ENCODE measurements at regions not wholly inside any gene's neighbourhood (a gene's known extent, or its start where the extent isn't known, plus 50 kb on each side); places are given as distances from the start of the nearest gene placed in this dataset.
"Not testable (repeated sequence)": the region's sequence is repeated elsewhere in the genome, so short reads cannot be mapped to it uniquely, and the experiment has no call there.

DNA sequence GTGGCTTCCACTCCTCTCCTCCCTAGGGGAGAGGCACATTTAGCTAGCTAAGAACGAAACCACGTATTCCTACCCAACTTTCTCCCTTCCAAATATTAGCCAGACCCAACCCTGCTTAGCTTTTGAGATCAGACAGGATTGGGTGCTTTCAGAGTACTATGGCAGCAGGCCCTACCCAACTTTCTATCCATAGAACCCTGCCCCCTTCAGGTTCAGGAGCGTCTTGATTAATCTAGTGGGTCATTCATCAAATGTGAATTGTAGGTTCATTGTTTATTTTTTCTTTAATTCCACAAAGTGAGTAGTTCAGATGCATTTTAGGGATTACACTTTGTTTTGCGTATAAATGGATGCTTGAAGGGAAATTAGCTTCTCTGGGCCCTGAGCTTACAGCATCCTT lies 188.3 kb downstream of the MIB1 start:
- peaks cover 0 to 3% (median 0%) of the 10 kb centered on the region in 3 donors for H3K9me3 Mint-ChIP-seq
- H3K36me3 Mint-ChIP-seq: peaks cover 2% of the 10 kb centered on the region
- peak overlapping the region in 1 of 3 donors; percentile 2 for H3K27ac Mint-ChIP-seq
- H3K27me3 Mint-ChIP-seq: peaks cover 8% of the 10 kb centered on the region
- H3K4me1 Mint-ChIP-seq: no peaks in the 10 kb centered on the region
- no peak overlapping the region for H3K4me3 Mint-ChIP-seq

DNA sequence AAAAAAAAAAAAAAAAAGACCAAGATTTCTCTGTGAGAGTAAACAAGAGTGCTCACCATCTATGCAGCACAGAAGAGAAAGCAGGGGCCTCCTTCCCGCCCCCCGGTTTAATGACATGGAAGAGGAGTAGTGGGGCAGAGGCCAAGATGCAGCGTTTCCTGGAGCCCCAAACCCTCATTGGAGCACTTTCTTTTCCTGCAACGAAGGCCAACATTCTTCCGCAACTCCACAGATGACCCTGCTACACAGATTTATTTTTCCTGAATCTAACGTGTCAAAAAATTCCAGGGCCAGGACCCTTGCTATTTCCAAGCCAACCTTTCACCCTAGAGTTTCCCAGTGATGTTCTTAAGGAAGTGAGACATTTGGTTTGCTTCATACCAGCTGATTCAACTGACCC lies 189.6 kb downstream of the MIB1 start:
- H3K27me3 Mint-ChIP-seq: peaks cover 10% of the 10 kb centered on the region
- H3K9me3 Mint-ChIP-seq: peaks cover 0 to 3% (median 0%) of the 10 kb centered on the region in 3 donors
- no peaks in the 10 kb centered on the region for H3K4me1 Mint-ChIP-seq
- H3K36me3 Mint-ChIP-seq: peaks cover 2% of the 10 kb centered on the region
- no peak overlapping the region for H3K4me3 Mint-ChIP-seq
- H3K27ac Mint-ChIP-seq: no peak overlapping the region

DNA sequence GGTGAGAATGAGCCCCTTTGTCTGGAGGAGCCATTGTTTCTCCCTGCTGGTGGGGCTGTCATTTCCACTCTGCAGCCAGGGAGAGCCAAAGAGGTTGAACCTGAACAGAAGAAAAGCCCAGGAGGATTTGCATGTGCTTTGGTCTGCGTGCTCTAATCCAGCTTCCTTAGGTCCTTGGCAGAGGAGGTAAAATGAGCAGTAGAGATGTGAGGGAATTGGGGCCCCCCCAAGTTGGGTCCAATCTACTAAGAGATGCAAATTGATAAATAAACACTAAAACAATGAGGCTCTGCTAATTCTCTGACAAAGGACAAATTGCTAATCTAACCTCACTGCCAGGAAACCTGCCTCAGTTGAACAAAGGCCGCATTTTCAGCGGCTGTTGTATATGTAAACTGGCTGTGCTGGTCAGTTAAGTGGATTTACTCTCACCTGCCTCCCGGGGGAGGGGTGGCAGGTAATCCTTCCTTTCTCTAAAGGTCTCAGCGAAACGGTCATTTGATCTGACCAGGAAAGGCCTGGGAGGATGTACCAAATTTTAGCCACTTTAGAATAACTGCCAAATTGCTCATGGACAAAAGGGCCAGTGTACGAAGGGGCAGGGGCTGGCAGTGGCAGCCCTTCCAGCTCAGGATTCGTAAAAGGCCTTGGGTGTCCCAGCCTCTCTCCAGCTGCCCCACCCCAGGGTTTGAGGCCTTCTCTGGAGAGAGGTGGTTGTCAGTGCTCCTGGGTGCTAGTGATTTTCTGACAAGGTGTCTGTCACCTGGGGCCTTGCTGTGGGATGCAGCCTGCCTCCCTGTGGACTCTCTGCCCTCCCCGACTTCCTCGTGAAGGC lies 193.6 kb downstream of the MIB1 start:
- no peaks in the 10 kb centered on the region for H3K36me3 Mint-ChIP-seq
- H3K27ac Mint-ChIP-seq: no peak overlapping the region
- no peak overlapping the region for H3K4me3 Mint-ChIP-seq
- peaks cover 0 to 2% (median 0%) of the 10 kb centered on the region in 3 donors for H3K9me3 Mint-ChIP-seq
- H3K27me3 Mint-ChIP-seq: peaks cover 4% of the 10 kb centered on the region
- no peaks in the 10 kb centered on the region for H3K4me1 Mint-ChIP-seq

DNA sequence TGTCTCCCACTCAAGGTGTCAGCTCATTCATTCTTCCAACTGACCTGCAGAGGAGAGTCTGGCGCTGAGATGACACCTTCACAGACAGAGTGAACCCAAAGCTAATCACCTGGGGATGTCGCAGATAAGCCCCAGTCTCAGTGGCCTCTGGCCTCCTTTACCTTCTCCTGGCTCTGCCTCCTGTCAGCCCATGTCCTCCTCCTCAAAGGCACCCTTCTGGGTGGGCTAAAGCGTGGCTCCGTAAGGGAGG lies 194.1 kb downstream of the MIB1 start:
- H3K4me1 Mint-ChIP-seq: no peaks in the 10 kb centered on the region
- peaks cover 4% of the 10 kb centered on the region for H3K27me3 Mint-ChIP-seq
- peaks cover 0 to 2% (median 0%) of the 10 kb centered on the region in 3 donors for H3K9me3 Mint-ChIP-seq
- H3K4me3 Mint-ChIP-seq: no peak overlapping the region
- no peaks in the 10 kb centered on the region for H3K36me3 Mint-ChIP-seq
- no peak overlapping the region for H3K27ac Mint-ChIP-seq

DNA sequence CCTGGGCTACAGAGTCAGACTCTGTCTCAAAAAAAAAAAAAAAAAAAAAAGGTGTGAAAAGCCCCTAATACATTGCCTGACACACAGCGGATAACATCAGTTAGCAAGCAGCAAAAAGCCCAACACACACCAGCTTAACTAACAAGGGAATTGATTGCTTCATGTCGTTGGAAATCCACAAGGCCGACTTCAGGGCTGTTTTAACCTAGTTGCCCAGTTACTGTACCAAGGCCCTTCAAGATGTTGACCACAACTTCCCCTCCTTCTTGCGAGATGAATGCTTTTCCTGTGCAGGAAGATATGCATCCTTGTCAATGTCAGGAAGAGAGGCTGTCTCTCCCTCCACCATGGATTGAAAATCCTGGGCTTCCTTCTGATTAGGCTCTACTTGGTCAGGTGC lies 202.9 kb downstream of the MIB1 start:
- no peaks in the 10 kb centered on the region for H3K36me3 Mint-ChIP-seq
- no peaks in the 10 kb centered on the region for H3K27me3 Mint-ChIP-seq
- no peaks in the 10 kb centered on the region for H3K4me1 Mint-ChIP-seq
- peaks cover 0 to under 1% (median 0%) of the 10 kb centered on the region in 3 donors for H3K9me3 Mint-ChIP-seq
- H3K27ac Mint-ChIP-seq: no peak overlapping the region
- no peak overlapping the region for H3K4me3 Mint-ChIP-seq

DNA sequence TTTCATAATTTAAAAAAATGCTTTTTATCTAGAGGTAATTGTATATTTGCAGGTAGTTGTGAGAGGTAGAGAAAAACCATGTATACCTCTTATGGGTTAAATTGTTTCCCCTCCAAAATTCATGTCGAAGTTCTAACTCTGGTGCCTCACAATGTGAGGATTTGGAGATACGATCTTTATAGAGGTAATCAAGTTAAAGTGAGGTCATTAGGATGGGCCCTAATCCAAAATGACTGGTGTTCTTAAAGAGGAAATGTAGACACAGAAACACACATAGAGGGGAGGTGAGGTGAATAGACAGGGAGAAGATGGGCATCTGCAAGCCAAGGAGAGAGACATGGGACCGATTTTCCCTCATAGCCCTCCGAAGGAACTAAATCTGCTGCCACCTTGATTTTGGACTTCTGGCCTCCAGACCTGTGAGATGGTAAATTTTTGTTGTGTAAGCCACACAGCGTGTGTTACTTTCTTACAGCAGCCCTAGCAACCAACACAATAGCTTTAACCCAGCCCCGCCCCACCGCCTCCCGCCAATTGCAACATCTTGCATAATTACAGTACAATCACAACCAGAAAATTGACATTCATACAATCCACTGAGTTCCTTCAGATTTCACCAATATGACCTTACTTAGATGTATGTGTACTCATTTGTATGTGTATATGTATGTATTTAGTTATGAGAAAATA lies 208.9 kb downstream of the MIB1 start:
- Mint-ChIP-seq H3K9me3 (peaks cover 0 to 7% (median 0%) of the 10 kb centered on the region in 3 donors), H3K4me1 (no peaks in the 10 kb centered on the region), H3K27me3 (peaks cover 2% of the 10 kb centered on the region), H3K36me3 (no peaks in the 10 kb centered on the region), H3K27ac (no peak overlapping the region), H3K4me3 (no peak overlapping the region)

DNA sequence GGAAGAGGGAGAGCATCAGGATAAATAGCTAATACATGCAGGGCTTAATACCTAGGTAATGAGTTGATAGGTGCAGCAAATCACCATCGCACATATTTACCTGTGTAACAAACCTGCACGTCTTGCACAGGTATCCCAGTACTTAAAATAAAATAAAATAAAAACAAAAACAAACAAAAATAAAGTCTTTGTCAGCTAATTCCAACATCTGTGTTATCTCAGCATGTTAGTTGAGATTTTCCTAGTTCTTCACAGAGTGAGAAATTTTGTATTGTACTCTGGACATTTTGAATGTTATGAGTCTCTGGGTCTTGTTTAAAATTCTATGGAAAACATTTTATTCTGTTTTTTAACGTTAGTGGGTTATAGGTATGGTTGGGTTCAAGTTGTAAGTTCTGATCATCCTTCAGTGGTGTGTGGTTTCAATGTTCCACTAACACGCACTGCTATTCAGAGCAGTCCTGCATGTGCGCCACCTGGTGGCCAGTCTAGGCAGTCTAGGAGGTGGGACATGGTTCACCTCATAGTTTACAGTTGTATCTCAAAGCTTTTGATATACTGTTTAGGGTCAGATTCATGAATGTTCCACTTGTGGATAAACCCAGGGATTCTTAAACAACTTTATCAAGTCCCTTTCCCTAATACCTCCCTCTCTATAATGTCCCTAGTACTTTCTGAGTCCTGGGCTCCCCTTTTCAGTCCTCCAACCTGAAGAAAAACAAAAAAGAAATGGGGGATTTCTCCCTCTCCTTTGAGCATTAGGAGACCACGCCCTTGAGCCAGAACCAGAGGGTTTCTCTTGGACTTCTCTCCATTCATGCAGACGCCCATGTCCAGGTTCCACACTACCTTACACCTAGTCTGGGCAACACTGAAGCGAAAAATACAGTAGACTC lies 213.4 kb upstream of the GATA6 start:
- H3K4me3 Mint-ChIP-seq: no peak overlapping the region
- H3K27me3 Mint-ChIP-seq: peaks cover 4% of the 10 kb centered on the region
- peaks cover 0 to 7% (median 0%) of the 10 kb centered on the region in 3 donors for H3K9me3 Mint-ChIP-seq
- H3K36me3 Mint-ChIP-seq: no peaks in the 10 kb centered on the region
- no peaks in the 10 kb centered on the region for H3K4me1 Mint-ChIP-seq
- H3K27ac Mint-ChIP-seq: no peak overlapping the region

DNA sequence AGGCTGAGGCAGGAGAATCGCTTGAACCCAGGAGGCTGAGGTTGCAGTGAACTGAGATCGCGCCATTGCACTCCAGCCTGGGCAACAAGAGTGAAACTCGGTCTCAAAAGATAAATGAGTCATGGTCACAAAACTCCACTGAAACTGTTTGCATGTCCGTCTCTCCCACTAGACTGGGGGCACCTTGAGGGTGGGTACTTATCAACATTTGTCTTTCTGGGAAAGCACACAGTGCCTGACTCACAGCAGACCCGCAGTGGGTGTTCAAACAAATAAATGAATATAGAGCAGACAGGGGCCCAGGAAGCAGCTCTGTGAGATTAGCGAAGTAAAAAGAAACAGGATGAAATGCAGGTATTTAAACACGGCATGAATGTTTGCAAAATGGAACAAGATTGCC lies 211.1 kb upstream of the GATA6 start:
- no peaks in the 10 kb centered on the region for H3K36me3 Mint-ChIP-seq
- H3K27me3 Mint-ChIP-seq: peaks cover 4% of the 10 kb centered on the region
- no peak overlapping the region for H3K27ac Mint-ChIP-seq
- no peak overlapping the region for H3K4me3 Mint-ChIP-seq
- no peaks in the 10 kb centered on the region for H3K4me1 Mint-ChIP-seq
- peaks cover 0 to 2% (median 0%) of the 10 kb centered on the region in 3 donors for H3K9me3 Mint-ChIP-seq

DNA sequence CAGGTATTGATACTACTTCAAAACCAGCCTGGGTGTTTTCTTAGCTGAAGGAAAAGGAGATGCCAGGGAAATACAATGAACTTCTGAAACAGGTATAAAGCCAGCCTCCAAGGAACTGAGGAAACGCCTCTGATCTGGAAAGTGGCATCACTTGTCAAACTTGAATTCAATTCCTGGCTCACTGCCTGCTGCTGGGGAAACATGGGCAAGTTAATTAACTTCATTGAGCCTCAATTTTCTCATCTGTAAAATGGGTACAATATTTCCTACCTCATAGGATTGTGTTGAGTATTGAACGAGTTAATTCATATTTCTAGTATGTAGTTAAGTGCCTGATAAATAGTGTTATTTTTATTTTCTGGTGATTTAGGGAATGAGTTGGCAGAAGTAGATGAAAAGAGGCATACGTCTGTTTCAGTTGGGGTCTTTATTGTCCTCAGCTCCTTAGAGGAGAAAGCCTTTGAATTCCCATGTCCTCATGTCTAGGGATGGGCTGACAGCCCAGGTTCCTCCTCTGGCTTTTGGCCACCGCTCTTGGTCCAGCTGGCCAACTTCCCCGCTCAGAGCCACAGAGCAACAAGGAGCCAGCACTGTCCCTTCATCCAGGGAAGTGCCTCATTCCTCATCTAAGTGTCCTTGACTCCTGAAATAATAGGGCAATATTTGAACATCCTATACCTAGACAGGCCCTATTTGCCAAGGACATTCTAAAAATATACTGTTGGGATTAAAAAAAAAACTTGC lies 210.5 kb upstream of the GATA6 start:
- no peaks in the 10 kb centered on the region for H3K36me3 Mint-ChIP-seq
- H3K9me3 Mint-ChIP-seq: peaks cover 0 to 2% (median 0%) of the 10 kb centered on the region in 3 donors
- H3K4me3 Mint-ChIP-seq: no peak overlapping the region
- peak overlapping the region in 1 of 3 donors; percentile 21 for H3K27ac Mint-ChIP-seq
- no peaks in the 10 kb centered on the region for H3K4me1 Mint-ChIP-seq
- H3K27me3 Mint-ChIP-seq: peaks cover 4% of the 10 kb centered on the region

DNA sequence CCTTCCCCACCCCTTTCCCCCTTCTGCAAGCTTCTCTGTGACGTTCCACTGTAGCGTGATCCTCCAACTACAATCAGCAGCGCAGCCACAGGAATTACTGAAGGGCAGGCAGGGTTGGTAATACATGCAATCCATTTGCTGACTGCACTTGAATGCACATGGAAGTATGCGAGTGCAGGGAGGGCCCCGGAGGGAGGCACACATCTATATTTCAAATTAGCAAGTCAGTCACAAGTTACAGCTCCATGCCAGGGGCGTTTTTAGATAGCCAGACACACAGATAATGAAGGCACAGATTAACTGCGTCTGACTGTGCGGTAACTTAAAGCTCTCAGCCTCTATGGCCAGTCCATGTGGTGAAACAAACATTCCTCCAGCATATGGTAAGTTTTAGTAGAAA lies 209.2 kb upstream of the GATA6 start:
- Mint-ChIP-seq H3K36me3 (no peaks in the 10 kb centered on the region), H3K9me3 (no peaks in the 10 kb centered on the region), H3K27me3 (peaks cover 5% of the 10 kb centered on the region), H3K4me3 (no peak overlapping the region), H3K27ac (peak overlapping the region in 1 of 3 donors; percentile 18), H3K4me1 (no peaks in the 10 kb centered on the region)

DNA sequence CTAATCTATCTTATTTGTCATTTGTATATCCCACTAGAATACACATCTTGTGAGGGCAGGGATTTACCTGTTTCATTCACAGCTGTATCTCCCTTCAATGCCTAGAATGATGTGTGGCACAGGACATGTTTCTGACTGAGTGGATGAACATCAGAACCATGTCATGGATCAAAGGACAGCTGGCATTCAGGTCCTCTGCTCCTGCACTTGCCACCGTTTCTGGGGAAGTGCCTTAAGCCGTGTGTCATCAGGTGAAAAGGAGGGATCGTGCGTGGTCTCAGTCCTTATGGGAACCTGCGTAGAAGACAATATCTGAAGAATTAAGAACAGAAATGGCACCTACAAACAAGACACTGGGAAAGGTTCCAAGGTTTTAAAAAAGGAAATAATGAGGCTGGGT lies 206.1 kb upstream of the GATA6 start:
- no peak overlapping the region for H3K27ac Mint-ChIP-seq
- H3K27me3 Mint-ChIP-seq: peaks cover 5% of the 10 kb centered on the region
- H3K9me3 Mint-ChIP-seq: no peaks in the 10 kb centered on the region
- H3K4me3 Mint-ChIP-seq: no peak overlapping the region
- no peaks in the 10 kb centered on the region for H3K36me3 Mint-ChIP-seq
- no peaks in the 10 kb centered on the region for H3K4me1 Mint-ChIP-seq

DNA sequence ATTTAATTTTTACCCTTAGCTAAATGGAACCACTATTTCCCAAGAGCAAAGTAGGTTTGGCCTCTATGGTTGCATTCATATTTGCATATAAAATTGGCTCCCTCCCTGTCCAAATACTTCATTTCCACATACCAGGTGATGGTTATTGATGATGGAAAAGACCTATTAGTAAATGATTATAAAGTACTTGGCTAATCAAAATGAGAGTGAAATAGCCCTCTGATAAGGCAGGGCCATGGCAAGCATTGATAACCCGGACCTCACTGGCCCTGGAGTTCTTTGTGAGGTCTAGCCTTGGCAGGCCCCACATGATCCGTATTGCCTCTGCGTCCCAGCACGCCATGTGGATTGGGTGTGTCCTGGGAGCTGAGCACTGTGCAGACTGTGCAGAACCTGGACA lies 201.1 kb upstream of the GATA6 start:
- Mint-ChIP-seq H3K4me1 (no peaks in the 10 kb centered on the region), H3K9me3 (no peaks in the 10 kb centered on the region), H3K27me3 (peaks cover 2% of the 10 kb centered on the region), H3K4me3 (no peak overlapping the region), H3K36me3 (no peaks in the 10 kb centered on the region), H3K27ac (no peak overlapping the region)

DNA sequence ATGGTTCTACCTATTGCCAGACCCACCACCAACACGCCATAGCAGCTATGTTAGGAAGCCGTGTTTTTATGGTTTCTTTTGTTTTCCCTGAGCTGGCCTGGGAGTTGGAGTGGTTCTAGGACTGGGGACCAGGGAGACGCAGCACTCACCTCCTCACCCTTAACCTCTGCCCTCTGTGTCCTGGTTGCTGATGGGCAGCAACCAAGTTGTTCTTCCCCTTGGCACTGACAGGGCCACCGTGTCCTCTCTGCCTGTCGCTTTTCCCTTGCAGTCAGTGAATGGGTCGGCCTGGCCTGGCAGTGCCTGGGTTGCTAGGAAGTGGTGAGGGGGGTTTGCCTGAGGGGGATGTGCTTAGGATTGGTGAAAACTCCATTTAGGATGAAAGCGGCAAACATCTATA lies 197.1 kb upstream of the GATA6 start:
- Mint-ChIP-seq H3K27ac (no peak overlapping the region), H3K4me1 (no peaks in the 10 kb centered on the region), H3K27me3 (no peaks in the 10 kb centered on the region), H3K9me3 (no peaks in the 10 kb centered on the region), H3K36me3 (no peaks in the 10 kb centered on the region), H3K4me3 (no peak overlapping the region)

DNA sequence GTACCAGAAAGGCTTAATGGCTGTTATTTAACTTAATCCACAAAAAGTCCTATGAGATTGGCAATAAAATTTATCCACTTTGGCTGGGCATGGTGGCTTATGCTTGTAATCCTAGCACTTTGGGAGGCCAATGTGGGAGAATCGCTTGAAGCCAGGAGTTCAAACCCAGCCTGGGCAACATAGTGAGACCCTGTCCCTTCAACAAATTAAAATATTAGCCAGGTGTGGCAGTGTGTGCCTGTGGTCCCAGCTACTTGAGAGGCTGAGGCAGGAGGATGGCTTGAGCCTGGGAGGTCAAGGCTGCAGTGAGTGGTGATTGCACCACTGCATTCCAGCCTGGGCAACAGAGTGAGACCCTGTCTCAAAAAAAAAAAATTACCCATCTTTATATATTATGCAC lies 193.4 kb upstream of the GATA6 start:
- H3K27me3 Mint-ChIP-seq, H3K36me3 Mint-ChIP-seq, H3K27ac Mint-ChIP-seq, H3K4me1 Mint-ChIP-seq, H3K4me3 Mint-ChIP-seq, H3K9me3 Mint-ChIP-seq: not testable (repeated sequence)
